HG03135 (cell line): ENCODE measurements at regions not wholly inside any gene's neighbourhood (a gene's known extent, or its start where the extent isn't known, plus 50 kb on each side); places are given as distances from the start of the nearest gene placed in this dataset.
"Not testable (repeated sequence)": the region's sequence is repeated elsewhere in the genome, so short reads cannot be mapped to it uniquely, and the experiment has no call there.

Experiments used
- ATAC-seq: cut with Tn5 transposase; IDR thresholded peaks from one replicate; pipeline ENCODE4 v1.9.1; 2021; ENCODE audit warnings: mild to moderate bottlenecking, moderate library complexity; ENCODE audit not compliant: unreplicated experiment

GRCh38 chr12:105861227-105861626, 277.5 kb downstream of the NUAK1 start:
- no peak for ATAC-seq

DNA sequence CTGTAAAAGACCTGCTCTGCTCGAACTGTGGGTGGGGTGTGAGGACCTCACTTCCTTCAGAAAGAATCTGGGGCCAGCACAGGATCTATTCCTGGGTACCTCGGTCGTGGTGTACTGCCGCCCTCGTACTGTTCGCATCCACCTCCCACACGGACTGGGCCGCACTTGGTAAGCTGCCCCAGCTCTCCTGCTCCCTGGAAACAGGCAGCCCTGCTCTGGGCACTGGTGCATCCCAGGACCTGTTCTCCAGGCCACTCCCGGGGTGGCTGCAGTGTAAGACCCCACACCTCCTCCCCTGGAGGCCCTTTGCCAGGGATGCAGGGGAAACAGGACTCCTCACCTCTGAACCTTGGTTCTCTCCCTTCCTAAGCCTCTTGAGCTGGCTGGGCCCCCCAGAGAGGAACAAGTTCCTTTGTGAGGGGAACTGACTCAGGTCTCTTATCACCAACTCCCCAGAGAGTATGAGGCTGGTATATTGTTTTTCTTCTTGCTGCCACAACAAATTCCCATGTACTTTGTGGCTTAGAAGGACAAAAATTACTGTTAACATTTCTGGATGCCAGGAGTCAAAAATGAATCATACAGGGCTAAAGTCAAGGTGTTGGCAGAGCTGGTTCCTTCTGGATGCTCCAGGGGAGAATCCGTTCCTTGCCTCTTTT, 276.5 kb downstream of the NUAK1 start:
- no peak for ATAC-seq

DNA sequence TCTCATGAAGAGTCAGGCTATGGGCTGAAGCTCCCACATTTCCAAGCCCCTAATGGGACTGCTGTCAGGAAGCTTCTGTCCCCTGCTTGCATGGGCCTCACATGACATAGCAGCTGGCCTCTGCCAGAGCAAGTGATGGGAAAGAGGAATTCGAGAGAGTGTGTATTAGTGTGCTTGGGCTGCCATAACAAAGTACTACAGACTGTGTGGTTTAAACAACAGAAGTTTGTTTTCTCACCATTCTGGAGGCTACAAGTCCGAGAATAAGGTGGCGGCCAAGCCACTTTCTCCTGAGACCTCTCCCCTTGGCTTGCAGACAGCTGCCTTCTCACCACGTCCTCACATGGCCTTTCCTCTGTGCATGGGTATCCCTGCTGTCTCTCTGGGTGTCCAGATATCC, 274.4 kb downstream of the NUAK1 start:
- no peak for ATAC-seq

GRCh38 chr12:105864901-105865300, 273.9 kb downstream of the NUAK1 start:
- ATAC-seq, result no peak

DNA sequence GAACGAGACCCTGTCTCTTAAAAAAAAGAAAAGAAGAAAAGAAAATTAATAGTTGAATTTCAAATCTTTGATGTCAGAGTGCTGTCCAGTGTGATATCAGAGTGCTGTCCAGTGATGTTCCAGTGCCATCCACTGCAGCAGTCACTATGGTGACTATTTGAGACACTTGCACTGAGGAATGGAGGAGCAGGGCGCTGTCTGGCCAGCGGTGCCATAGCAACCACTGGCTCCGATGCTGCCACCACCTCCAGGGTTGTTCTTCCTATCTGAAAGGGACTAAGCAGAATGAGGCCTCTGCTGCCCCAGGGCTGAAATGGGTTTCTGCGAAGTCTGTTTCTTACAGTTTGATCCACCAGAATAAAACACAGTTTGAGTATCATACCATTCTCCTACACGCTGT, 272.9 kb downstream of the NUAK1 start:
- ATAC-seq, result no peak

DNA sequence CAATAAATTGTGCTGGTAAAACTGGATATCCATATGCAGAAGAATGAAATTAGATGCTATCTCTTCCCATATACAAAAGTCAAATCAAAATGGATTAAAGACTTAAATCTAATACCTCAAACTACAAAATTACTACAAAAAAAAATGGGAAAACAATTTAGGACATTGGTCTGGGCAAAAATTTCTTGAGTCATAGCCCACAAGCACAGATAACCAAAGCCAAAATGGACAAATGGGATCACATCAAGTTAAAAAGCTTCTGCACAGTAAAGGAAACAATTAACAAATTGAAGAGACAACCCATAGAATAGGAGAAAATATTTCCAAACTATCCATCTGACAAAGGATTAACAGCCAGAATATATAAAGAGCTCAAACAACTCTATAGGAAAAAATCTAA, 264.6 kb downstream of the NUAK1 start:
- no peak for ATAC-seq

DNA sequence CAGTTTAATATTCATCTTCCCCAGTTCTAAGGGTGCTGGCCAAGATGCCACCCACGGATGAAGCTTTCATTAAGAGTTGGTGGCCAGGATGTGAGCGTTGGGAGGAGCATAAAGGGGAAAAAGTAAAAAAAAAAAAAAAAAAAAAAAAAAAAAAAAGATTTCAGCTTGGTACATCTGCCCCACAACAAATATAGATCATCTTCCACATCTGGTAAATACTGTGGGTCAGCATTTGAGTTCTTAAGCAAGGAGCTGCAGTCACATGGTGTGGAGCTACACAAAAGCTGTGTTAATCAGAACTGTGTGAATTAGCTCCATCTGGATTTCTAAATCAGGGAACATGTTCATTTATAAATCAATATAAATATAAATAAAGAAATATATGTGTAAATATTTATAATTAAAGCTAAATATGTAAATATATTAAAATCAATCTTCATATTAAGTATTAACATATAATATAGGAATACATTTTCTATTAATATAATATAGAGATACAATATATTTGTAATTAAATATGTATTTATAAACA, 262.3 kb downstream of the NUAK1 start:
- ATAC-seq, result no peak

DNA sequence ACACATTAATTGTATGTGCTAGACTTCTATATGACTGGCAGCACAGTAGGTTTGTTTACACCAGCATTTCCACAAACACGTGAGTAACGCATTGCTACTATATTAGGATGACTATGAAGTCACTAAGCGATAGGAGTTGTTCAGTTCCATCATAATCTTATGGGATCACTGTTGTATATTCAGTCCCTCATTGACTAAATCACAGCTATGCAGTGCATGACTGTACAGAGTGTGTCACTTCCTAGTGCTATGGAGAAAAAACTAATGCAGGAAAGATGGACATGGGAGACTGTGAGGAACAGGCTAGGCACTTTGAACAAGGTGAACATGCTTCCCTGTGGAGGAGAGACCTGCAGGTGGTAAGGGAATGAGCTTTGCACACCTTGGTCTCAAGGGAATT, 259.8 kb downstream of the NUAK1 start:
- no peak for ATAC-seq

GRCh38 chr12:105880824-105881388, 257.8 kb downstream of the NUAK1 start:
- no peak for ATAC-seq

DNA sequence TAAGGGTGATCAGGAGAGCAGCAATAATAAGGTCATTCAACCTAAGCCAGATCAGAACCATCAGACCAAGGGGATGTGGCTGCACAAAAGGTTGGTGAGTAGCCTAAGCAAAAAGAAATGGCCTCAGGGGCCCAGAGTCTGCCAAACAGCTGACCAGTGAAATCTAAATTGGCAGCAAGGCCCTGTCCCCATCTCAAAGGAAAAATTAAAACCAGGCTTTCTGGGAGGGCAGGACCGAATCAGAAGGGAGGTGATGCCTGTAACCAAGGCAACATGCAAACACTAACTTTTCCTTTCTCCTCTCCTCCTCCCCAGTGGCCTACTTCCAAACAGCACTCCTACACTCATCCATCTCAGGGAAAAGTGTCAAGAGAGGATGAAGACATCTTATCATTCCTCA, 256.4 kb downstream of the NUAK1 start:
- no peak for ATAC-seq

DNA sequence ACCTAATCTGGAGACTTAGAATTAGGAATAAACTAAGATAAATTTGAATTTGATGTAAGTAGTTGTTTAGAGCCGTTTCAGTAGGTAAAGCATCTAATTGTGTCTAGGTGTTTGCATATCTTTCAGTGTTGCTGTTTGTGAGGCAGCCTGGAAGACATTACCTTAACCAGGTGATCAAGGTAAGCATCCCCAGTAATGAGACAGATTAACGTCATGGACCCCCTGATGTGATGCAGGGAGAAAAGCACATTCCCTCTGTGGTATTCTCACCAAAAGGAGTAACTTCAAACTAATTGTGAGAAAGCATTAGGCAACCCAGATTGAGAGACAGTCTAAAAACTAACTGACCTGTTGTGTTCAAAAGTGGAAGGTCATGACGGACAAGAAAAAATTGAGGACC, 251.6 kb downstream of the NUAK1 start:
- no peak for ATAC-seq

DNA sequence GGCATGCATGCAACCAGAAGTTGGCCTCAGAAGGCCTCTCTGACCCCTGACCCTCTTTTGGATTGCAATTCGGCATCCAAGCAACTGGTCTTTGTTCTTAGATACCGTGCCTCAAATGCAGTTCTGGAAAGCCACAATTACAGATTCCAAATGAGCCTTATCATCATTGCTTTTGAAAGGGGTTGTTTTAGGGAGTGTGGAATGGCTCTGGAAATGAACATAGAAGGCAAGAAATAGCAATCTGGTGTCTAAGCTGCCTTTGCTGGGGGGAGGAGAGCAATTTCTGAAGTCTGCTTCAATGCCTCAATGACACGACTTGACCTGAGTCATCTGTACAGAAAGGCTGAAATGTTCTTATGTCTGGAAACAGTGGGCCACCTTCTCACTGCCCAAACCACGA, 250.1 kb downstream of the NUAK1 start:
- no peak for ATAC-seq

DNA sequence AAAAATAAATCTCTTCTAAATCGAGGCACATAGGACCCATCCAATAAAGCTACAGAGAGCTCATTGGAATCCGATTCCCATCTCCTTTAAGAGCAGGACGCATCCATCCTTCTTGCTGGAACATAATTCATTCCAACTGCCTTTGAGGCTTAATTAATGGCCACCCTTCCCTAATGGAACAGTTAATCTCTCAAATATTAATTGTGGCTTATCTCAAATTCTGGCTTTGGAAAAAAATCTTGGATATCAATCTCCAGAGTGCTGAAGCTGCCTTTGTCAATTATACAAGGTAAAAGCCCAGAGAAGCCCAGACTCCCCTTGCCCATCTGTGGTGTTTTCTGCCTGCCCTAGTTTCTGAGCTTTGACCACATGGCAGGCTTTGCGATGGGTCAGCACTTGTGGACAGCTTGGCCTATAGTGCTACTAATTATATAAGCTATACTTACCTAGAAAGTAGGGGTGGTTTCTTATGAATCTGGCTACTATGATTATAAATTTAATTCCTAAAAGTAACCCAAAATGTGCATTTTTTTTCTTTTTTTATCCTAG, 246.3 kb downstream of the NUAK1 start:
- ATAC-seq, result no peak

GRCh38 chr12:105895197-105895832, 243.4 kb downstream of the NUAK1 start:
- not testable (repeated sequence) for ATAC-seq

DNA sequence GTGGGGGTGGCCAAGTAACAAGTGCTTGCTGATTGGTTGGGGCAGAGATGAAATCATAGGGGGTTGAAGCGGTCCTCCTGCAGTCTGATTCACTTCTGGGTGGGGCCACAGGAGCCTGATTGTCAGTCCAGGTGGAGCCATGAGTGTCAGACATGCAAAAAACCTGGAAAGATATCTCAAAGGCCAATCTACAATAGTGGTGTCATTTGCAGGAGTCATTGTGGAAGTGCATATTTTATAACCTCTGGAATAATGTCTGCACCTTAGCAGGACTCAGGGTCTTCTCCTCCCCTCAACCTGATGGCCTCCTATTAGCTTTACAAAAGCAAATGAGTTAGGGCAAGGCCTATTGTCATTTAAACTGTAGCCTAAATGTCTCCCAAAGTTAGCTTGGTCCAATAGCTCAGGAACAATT, 241.4 kb downstream of the NUAK1 start:
- ATAC-seq, result no peak

DNA sequence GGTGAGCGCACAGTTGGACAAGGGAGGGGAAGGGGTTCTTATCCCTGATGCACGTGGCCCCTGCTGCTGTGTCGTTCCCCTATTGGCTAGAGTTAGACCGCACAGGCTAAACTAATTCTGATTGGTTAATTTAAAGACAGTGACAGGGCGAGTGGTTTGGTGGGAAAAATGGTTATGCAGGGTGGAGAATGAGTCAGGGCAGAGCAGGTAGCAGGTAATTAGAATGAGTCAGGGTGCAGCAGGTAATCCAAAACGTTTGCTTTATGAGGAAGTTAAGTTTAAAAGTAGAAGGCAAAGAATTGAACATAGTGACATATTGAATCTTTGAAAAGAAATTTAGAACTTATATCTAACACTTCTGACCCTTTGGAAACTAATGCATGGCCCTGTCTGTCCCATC, 240.5 kb downstream of the NUAK1 start:
- not testable (repeated sequence) for ATAC-seq

- ATAC-seq, result no peak
Observed at GRCh38 chr12:105899589-105899988, 239.2 kb downstream of the NUAK1 start.

DNA sequence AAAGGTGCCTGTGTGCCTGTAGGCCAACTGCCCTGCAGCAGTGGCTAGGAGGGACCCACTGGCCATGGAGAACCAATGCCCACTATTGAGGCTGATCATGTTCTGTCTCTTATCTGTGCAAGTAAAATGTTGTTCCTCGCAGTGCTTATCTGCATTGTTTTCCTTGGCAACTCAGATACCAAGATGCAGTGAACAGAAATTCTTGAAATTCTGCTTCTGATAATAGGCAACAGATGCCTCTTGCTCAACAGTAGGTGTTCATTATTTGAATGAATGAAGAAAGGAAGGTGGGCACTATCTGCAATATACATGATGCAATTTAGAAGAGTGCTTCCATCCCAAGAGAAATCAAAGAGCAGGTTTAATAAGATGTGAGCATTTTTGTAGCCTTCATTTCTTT, 232.2 kb downstream of the NUAK1 start:
- no peak for ATAC-seq

GRCh38 chr12:105907982-105908381, 230.8 kb downstream of the NUAK1 start:
- ATAC-seq, result no peak

DNA sequence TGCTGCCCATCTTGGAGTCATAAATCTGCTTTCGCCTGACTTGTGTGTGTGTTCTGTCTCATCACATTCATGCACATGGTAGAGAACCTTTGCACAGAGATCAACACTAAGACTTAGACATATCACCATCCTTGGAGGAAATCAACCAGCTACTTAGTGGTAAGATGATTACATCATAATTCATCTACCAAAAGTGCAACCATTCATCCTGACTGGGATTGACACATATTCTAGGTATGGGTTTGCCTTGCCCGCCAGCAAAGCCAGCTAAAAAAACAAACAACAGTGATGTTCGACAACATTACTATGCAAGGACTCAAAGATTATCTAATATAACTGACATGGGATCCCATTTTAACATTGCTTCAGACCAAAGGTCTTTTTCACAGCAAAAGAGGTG, 228.7 kb downstream of the NUAK1 start:
- no peak for ATAC-seq

DNA sequence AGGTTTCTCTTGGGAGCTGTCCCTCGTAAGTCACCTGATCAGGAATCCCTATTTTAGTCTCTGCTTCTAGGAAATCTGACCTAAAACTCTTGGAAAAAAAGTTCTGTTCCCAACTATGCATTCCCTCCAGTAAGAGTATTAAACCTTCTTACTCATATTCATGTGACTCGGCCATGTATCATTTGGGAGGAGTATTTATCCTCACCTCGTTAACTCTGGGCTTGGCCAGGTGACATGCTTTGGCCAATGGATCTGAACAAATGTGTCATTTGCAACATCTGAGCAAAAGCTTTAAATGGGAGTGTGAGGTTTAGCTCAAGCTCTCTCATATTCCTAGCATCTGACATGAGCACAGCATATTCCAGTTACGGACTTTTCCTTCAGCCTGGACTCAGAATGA, 226.8 kb downstream of the NUAK1 start:
- no peak for ATAC-seq
